ENCODE measurements at regions not wholly inside any gene's neighbourhood (a gene's known extent, or its start where the extent isn't known, plus 50 kb on each side); places are given as distances from the start of the nearest gene placed in this dataset.
"Not testable (repeated sequence)": the region's sequence is repeated elsewhere in the genome, so short reads cannot be mapped to it uniquely, and the experiment has no call there.

GRCh38 chr15:21261965-21262850 is 178.1 kb downstream of the POTEB3 start:
- no peaks in the 10 kb centered on the region for H3K4me1 ChIP-seq
- H3K27ac ChIP-seq = no peak overlapping the region
- no peak overlapping the region for H3K4me3 ChIP-seq
- H3K36me3 ChIP-seq = no peaks in the 10 kb centered on the region
- TF ChIP-seq EP300 (IDR thresholded peaks at IDR 0.05) (no peak), CTCF (IDR thresholded peaks at IDR 0.05) (no peak), POLR2A (IDR thresholded peaks at IDR 0.05) (no peak), POLR2AphosphoS5 (IDR thresholded peaks at IDR 0.05) (no peak)
- H3K27me3 ChIP-seq = peaks cover 0 to 7% (median 0%) of the 10 kb centered on the region in 3 donors
- intact Hi-C loops (cut with DNase I; ENCODE audit: low total_unique reads) = no loop called here
- 85 to 89% (median 87%) methylated on average over 29 to 30 of the region's 30 CpGs for WGBS, 5 donors
- peak in 1 of 2 donors; percentile 6 for DNase-seq
- H3K9me3 ChIP-seq = peaks cover 0 to 21% (median 15%) of the 10 kb centered on the region in 4 donors

- Histone ChIP-seq H3K4me3 (no peak overlapping the region), H3K27me3 (peaks cover 0 to 7% (median 0%) of the 10 kb centered on the region in 3 donors), H3K36me3 (no peaks in the 10 kb centered on the region), H3K9me3 (peaks cover 0 to 21% (median 15%) of the 10 kb centered on the region in 4 donors), H3K27ac (no peak overlapping the region), H3K4me1 (no peaks in the 10 kb centered on the region)
- intact Hi-C loops (cut with DNase I; ENCODE audit: low total_unique reads) = no loop called here
- peak in 1 of 2 donors; percentile 1 for DNase-seq
- TF ChIP-seq POLR2A (IDR thresholded peaks at IDR 0.05) (no peak), CTCF (IDR thresholded peaks at IDR 0.05) (no peak), POLR2AphosphoS5 (IDR thresholded peaks at IDR 0.05) (no peak), EP300 (IDR thresholded peaks at IDR 0.05) (no peak)
- 84 to 93% (median 86%) methylated on average over 18 of the region's 18 CpGs for WGBS, 5 donors
Measured at GRCh38 chr15:21261396-21261964, 178.8 kb downstream of the POTEB3 start.

GRCh38 chr15:21260966-21261395 is 179.3 kb downstream of the POTEB3 start:
- Histone ChIP-seq H3K27me3 (peaks cover 0 to 7% (median 0%) of the 10 kb centered on the region in 3 donors), H3K36me3 (no peaks in the 10 kb centered on the region), H3K4me3 (no peak overlapping the region), H3K27ac (no peak overlapping the region), H3K4me1 (no peaks in the 10 kb centered on the region), H3K9me3 (peaks cover 0 to 21% (median 15%) of the 10 kb centered on the region in 4 donors)
- peak in 1 of 2 donors; percentile 6 for DNase-seq
- WGBS, 5 donors = 81 to 85% (median 83%) methylated on average over 15 of the region's 15 CpGs
- TF ChIP-seq CTCF (IDR thresholded peaks at IDR 0.05) (no peak), POLR2AphosphoS5 (IDR thresholded peaks at IDR 0.05) (no peak), POLR2A (IDR thresholded peaks at IDR 0.05) (no peak), EP300 (IDR thresholded peaks at IDR 0.05) (no peak)
- intact Hi-C loops (cut with DNase I; ENCODE audit: low total_unique reads) = no loop called here

- H3K27me3 ChIP-seq; H3K27ac ChIP-seq; intact Hi-C loops (cut with DNase I; ENCODE audit: low total_unique reads); H3K4me1 ChIP-seq; H3K36me3 ChIP-seq; H3K4me3 ChIP-seq: not testable (repeated sequence)
- H3K9me3 ChIP-seq = peaks cover 0 to 21% (median 15%) of the 10 kb centered on the region in 4 donors
- 76 to 83% (median 79%) methylated on average over 3 of the region's 3 CpGs for WGBS, 5 donors
- peak in 1 of 2 donors; percentile 0 for DNase-seq
Measured at GRCh38 chr15:21258635-21259034, 181.7 kb downstream of the POTEB3 start.

- H3K4me3 ChIP-seq; DNase-seq; H3K36me3 ChIP-seq; H3K9me3 ChIP-seq; H3K4me1 ChIP-seq; intact Hi-C loops (cut with DNase I; ENCODE audit: low total_unique reads); H3K27ac ChIP-seq; H3K27me3 ChIP-seq: not testable (repeated sequence)
- WGBS, 5 donors = 65 to 79% (median 70%) methylated on average over 4 to 5 of the region's 5 CpGs
Measured at GRCh38 chr15:21249508-21250019, 190.7 kb downstream of the POTEB3 start.

Small RNA genes in the stretch of these regions (small RNA-seq; reads per million reads assigned to genes)
- gene RNU6-1235P = 0 reads per million in 4 donors
